Ovary (tissue), 3 donors: ENCODE measurements at regions not wholly inside any gene's neighbourhood (a gene's known extent, or its start where the extent isn't known, plus 50 kb on each side); places are given as distances from the start of the nearest gene placed in this dataset.

Source experiments
- CTCF ChIP-seq, 3 donors: fragments of 450-650 bp in 2 of 3; fragments of 200-600 bp in 1 of 3; IDR thresholded peaks; one replicate each; pipeline versions ENCODE4 v1.5.1 to v1.8.0; 2016 to 2022; ENCODE audit warnings: antibody characterized with exemption in 3 of 3, mild to moderate bottlenecking in 1 of 3
- POLR2A ChIP-seq: fragments of 450-650 bp; IDR thresholded peaks from one replicate; pipeline ENCODE4 v1.6.1; 2017; ENCODE audit warnings: antibody characterized with exemption, mild to moderate bottlenecking, moderate library complexity
- donor health status: DM: no; HTN: no; CAD: no.

- TF ChIP-seq CTCF (IDR thresholded peaks at IDR 0.05) (no peak), POLR2A (no peak)
These were observed 175.4 kb upstream of the LHX5 start for GRCh38 chr12:113647048-113647447.
